Upper lobe of right lung (tissue), 1 donor: ENCODE measurements at regions not wholly inside any gene's neighbourhood (a gene's known extent, or its start where the extent isn't known, plus 50 kb on each side); places are given as distances from the start of the nearest gene placed in this dataset.

Experiments used
- ATAC-seq: fragments of 200-7000 bp; cut with Tn5 transposase; one replicate; pipeline ENCODE4 v1.9.1; 2020; ENCODE audit warnings: mild to moderate bottlenecking, moderate library complexity
- DNase-seq: peaks from one replicate; pipeline ENCODE4 v3.0.0-alpha.2; 2020
- H3K27ac ChIP-seq: fragments of 200-600 bp; one replicate; pipeline ENCODE4 v1.8.0; 2022
- H3K27me3 ChIP-seq: fragments of 200-600 bp; one replicate; pipeline ENCODE4 v1.8.0; 2022; ENCODE audit warnings: mild to moderate bottlenecking
- H3K36me3 ChIP-seq: fragments of 200-600 bp; one replicate; pipeline ENCODE4 v1.8.0; 2022
- H3K4me1 ChIP-seq: fragments of 200-600 bp; one replicate; pipeline ENCODE4 v1.8.0; 2022
- H3K4me3 ChIP-seq: fragments of 200-600 bp; one replicate; pipeline ENCODE4 v1.8.0; 2022; ENCODE audit warnings: mild to moderate bottlenecking
- H3K9me3 ChIP-seq: fragments of 200-600 bp; one replicate; pipeline ENCODE4 v1.8.0; 2022
- CTCF ChIP-seq: fragments of 200-600 bp; IDR thresholded peaks from one replicate; pipeline ENCODE4 v1.8.0; 2022; ENCODE audit warnings: antibody characterized with exemption
- intact Hi-C: fragments of 100-400 bp; cut with DNase I; formaldehyde crosslinking; loops from one replicate; pipeline ENCODE4 v1.11.0; 2022
- donor health status: DM: no; HTN: yes; CAD: no; lungs with severe emphysema.

DNA sequence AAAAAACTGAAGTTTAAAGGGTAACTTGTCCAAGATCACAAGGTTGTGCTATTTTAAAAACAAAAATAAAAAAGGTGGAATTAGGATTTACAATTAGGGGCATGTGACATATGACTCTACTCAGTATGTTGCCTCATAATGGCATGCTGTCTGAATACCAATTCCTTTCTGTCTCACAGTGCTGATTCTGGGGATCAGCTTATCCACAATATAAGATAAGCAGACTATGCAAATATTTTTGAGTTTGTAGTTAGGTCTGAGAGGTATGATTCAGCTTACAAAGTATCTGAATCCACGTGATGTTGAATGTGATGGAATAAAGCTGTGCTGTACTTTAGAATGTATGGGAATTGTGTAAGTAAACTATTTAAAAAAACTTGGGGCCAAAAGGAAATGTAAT lies 216.6 kb downstream of the HHIPL2 start:
- H3K27ac ChIP-seq: no peak overlapping the region
- no peaks in the 10 kb centered on the region for H3K27me3 ChIP-seq
- no peak for TF ChIP-seq CTCF
- intact Hi-C loops: no loop called here
- no peak overlapping the region for H3K4me3 ChIP-seq
- ATAC-seq (no peak), DNase-seq (no peak)
- no peaks in the 10 kb centered on the region for H3K36me3 ChIP-seq
- no peaks in the 10 kb centered on the region for H3K4me1 ChIP-seq
- no peaks in the 10 kb centered on the region for H3K9me3 ChIP-seq

GRCh38 chr1:222329493-222330045 lies 218.3 kb downstream of the HHIPL2 start:
- no peak for DNase-seq
- Histone ChIP-seq H3K27ac (no peak overlapping the region), H3K4me3 (no peak overlapping the region), H3K27me3 (no peaks in the 10 kb centered on the region), H3K9me3 (no peaks in the 10 kb centered on the region), H3K4me1 (no peaks in the 10 kb centered on the region), H3K36me3 (no peaks in the 10 kb centered on the region)
- ATAC-seq: no peak
- intact Hi-C loops: no loop called here
- no peak for TF ChIP-seq CTCF

- Histone ChIP-seq H3K27ac (no peak overlapping the region), H3K4me1 (no peaks in the 10 kb centered on the region), H3K36me3 (no peaks in the 10 kb centered on the region), H3K9me3 (no peaks in the 10 kb centered on the region), H3K4me3 (no peak overlapping the region), H3K27me3 (no peaks in the 10 kb centered on the region)
- intact Hi-C loops: no loop called here
- ATAC-seq (no peak), DNase-seq (no peak)
- no peak for TF ChIP-seq CTCF
Observed at GRCh38 chr1:222326710-222327036, 221.2 kb downstream of the HHIPL2 start.

DNA sequence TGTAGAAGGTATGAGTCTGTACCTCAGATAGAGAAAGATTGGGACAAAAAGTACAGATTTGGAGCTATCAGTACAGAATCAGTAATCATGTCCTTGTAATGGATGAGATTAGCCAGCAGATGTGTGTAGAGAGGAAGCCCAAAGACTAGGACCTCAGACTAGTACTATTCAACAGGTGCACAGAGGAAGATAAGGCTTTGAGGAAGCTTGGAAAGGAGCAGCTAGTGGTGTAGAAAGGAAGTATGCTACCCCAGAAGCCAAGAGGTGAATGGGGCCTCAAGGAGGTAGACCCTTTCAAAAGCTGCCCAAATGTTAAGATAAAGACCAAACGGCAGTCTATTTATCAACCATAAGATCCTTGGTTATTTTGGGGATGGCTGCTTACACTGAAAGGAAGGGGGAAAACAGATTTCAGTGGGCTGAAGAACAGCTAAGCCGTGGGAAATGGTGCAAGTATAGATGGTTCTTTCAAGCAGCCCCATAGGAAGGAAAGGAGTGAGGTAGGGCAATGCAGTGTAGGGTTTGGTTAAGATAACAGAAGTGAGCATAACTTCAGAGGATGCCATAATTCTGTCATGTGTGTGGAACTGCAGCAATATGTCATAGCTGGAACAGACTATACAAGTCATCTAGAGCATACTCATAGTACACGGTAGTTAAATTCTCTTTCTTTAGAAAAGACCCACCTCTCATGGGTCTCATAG lies 221.7 kb downstream of the HHIPL2 start:
- DNase-seq (no peak), ATAC-seq (no peak)
- TF ChIP-seq CTCF: no peak
- H3K4me3 ChIP-seq: no peak overlapping the region
- no peaks in the 10 kb centered on the region for H3K9me3 ChIP-seq
- no peak overlapping the region for H3K27ac ChIP-seq
- H3K4me1 ChIP-seq: no peaks in the 10 kb centered on the region
- H3K27me3 ChIP-seq: no peaks in the 10 kb centered on the region
- no peaks in the 10 kb centered on the region for H3K36me3 ChIP-seq
- intact Hi-C loops: no loop called here

- no peak for TF ChIP-seq CTCF
- Histone ChIP-seq H3K36me3 (no peaks in the 10 kb centered on the region), H3K4me1 (no peaks in the 10 kb centered on the region), H3K27ac (no peak overlapping the region), H3K9me3 (no peaks in the 10 kb centered on the region), H3K27me3 (no peaks in the 10 kb centered on the region), H3K4me3 (no peak overlapping the region)
- intact Hi-C loops: no loop called here
- ATAC-seq: no peak
- no peak for DNase-seq
Observed at GRCh38 chr1:222325506-222325905, 222.4 kb downstream of the HHIPL2 start.

GRCh38 chr1:222314839-222315238 lies 233.1 kb downstream of the HHIPL2 start:
- DNase-seq: no peak
- Histone ChIP-seq H3K27ac (no peak overlapping the region), H3K27me3 (no peaks in the 10 kb centered on the region), H3K36me3 (no peaks in the 10 kb centered on the region), H3K4me3 (no peak overlapping the region), H3K9me3 (no peaks in the 10 kb centered on the region), H3K4me1 (no peaks in the 10 kb centered on the region)
- ATAC-seq: no peak
- TF ChIP-seq CTCF: no peak
- intact Hi-C loops: no loop called here
